Neuronal stem cell (in vitro differentiated cells): ENCODE measurements at regions not wholly inside any gene's neighbourhood (a gene's known extent, or its start where the extent isn't known, plus 50 kb on each side); places are given as distances from the start of the nearest gene placed in this dataset.

Experiments used
- DNase-seq: peaks from one replicate; pipeline ENCODE4 v3.0.0-alpha.2; 2013; ENCODE audit warnings: low spot score
- H2AFZ ChIP-seq: one replicate; pipeline ENCODE4 v1.6.1; 2013; ENCODE audit warnings: mild to moderate bottlenecking, low read length, inconsistent platforms
- H2AK5ac ChIP-seq: 2 replicates; pipeline ENCODE4 v1.6.1; 2013; ENCODE audit warnings: low read depth, mild to moderate bottlenecking, inconsistent platforms, low read length, moderate library complexity, mixed read lengths
- H2BK120ac ChIP-seq: 2 replicates; pipeline ENCODE4 v1.6.1; 2013; ENCODE audit warnings: low read depth, mild to moderate bottlenecking, inconsistent platforms, low read length, moderate library complexity, mixed read lengths
- H2BK12ac ChIP-seq: one replicate; pipeline ENCODE4 v1.6.1; 2013; ENCODE audit warnings: low read length, inconsistent platforms
- H2BK15ac ChIP-seq: 2 replicates; pipeline ENCODE4 v1.6.1; 2013; ENCODE audit warnings: mild to moderate bottlenecking, low read length, inconsistent platforms, mixed read lengths
- H2BK5ac ChIP-seq: one replicate; pipeline ENCODE4 v1.6.1; 2013; ENCODE audit warnings: inconsistent platforms, mild to moderate bottlenecking, low read length, moderate library complexity
- H3K14ac ChIP-seq: one replicate; pipeline ENCODE4 v1.6.1; 2013; ENCODE audit warnings: low read length, inconsistent platforms
- H3K18ac ChIP-seq: 2 replicates; pipeline ENCODE4 v1.6.1; 2013; ENCODE audit warnings: low read length, inconsistent platforms
- H3K23ac ChIP-seq: 2 replicates; pipeline ENCODE4 v1.6.1; 2013; ENCODE audit warnings: low read depth, mild to moderate bottlenecking, mixed read lengths, low read length, inconsistent platforms; ENCODE audit not compliant: poor library complexity
- H3K27ac ChIP-seq: replicated peaks from 3 replicates; pipeline ENCODE4 v1.5.1; 2013; ENCODE audit warnings: low read length, inconsistent platforms
- H3K27me3 ChIP-seq, 3 experiments: 2 replicates each; pipeline ENCODE4 v1.6.1; 2013; ENCODE audit warnings: low read length in 3 of 3, mild to moderate bottlenecking in 2 of 3, inconsistent platforms in 1 of 3, low read depth in 1 of 3, mixed read lengths in 1 of 3, moderate library complexity in 1 of 3; ENCODE audit not compliant: control insufficient read depth in 3 of 3, insufficient read depth in 3 of 3
- H3K36me3 ChIP-seq, 2 donors: replicated peaks in 1 of 2; 2 replicates each; pipeline ENCODE4 v1.6.1; 2013; ENCODE audit warnings: low read length in 2 of 2; ENCODE audit not compliant: control insufficient read depth in 2 of 2, insufficient read depth in 2 of 2
- H3K4ac ChIP-seq: 2 replicates; pipeline ENCODE4 v1.6.1; 2013; ENCODE audit warnings: inconsistent platforms, mild to moderate bottlenecking, low read length, moderate library complexity
- H3K4me1 ChIP-seq, 2 donors: 1 replicate in 1 of 2; 2 replicates in 1 of 2; pipeline ENCODE4 v1.6.1; 2013; ENCODE audit warnings: low read length in 2 of 2, low read depth in 1 of 2; ENCODE audit not compliant: control insufficient read depth in 2 of 2, insufficient read depth in 1 of 2
- H3K4me2 ChIP-seq: one replicate; pipeline ENCODE4 v1.6.1; 2013; ENCODE audit warnings: mild to moderate bottlenecking, low read length, inconsistent platforms; ENCODE audit not compliant: insufficient read depth, poor library complexity, severe bottlenecking
- H3K4me3 ChIP-seq, 2 donors: 2 replicates each; pipeline ENCODE4 v1.5.1; 2013; ENCODE audit warnings: low read length in 2 of 2, mild to moderate bottlenecking in 2 of 2, inconsistent platforms in 1 of 2, moderate library complexity in 1 of 2
- H3K79me1 ChIP-seq: one replicate; pipeline ENCODE4 v1.6.1; 2013; ENCODE audit warnings: low read depth, mild to moderate bottlenecking, inconsistent platforms, low read length, moderate library complexity
- H3K9ac ChIP-seq: one replicate; pipeline ENCODE4 v1.6.1; 2013; ENCODE audit warnings: mild to moderate bottlenecking, low read depth, low read length, inconsistent platforms; ENCODE audit not compliant: poor library complexity
- H3K9me3 ChIP-seq, 2 donors: replicated peaks in 1 of 2; 2 replicates each; pipeline versions ENCODE3 to v1.6.1; 2013; ENCODE audit warnings: low read length in 2 of 2, mild to moderate bottlenecking in 2 of 2, inconsistent platforms in 1 of 2, low read depth in 1 of 2, mixed read lengths in 1 of 2, moderate library complexity in 1 of 2; ENCODE audit not compliant: control insufficient read depth in 2 of 2, insufficient read depth in 1 of 2
- H4K8ac ChIP-seq: one replicate; pipeline ENCODE4 v1.6.1; 2013; ENCODE audit warnings: low read depth, mild to moderate bottlenecking, inconsistent platforms, low read length, moderate library complexity
- H4K91ac ChIP-seq: one replicate; pipeline ENCODE4 v1.6.1; 2013; ENCODE audit warnings: low read length, low read depth, mild to moderate bottlenecking, inconsistent platforms; ENCODE audit not compliant: poor library complexity
- WGBS, 2 donors: extraction: QIAGEN DNeasy Blood & Tissue Kit; methylation state at CpG; one replicate each; pipeline ENCODE4 v1.1.7; 2013; ENCODE audit warnings: missing lambda C conversion rate in 2 of 2, mixed read lengths in 1 of 2; ENCODE audit not compliant: insufficient read length in 2 of 2, insufficient replicate concordance in 1 of 2; ENCODE audit errors: extremely low coverage in 2 of 2; 5-methylcytosine and 5-hydroxymethylcytosine counted together

DNA sequence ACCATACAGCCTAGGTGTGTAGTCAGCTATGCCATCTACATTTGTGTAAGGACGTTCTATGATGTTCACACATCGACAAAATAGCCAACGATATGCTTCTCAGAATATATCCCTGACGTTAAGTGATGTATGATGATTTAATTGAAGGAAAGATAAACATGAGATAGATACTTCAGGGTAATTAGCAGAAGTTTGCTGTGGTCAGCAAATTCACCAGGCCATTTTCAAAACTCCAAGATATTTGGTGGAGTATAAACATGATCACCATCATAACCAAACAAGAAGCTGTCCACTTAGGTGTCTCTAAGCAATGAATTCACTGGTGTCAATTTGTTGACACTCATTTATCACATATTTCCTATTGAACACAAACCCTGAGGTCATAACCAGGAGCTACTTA, 885.6 kb upstream of the NR2F2 start:
- Histone ChIP-seq H3K4me1 (peaks cover 0 to 17% of the 10 kb centered on the region in 2 donors), H2BK120ac (no peak overlapping the region), H3K4ac (no peak overlapping the region), H3K4me2 (no peak overlapping the region), H3K27me3 (no peaks in the 10 kb centered on the region), H4K91ac (no peak overlapping the region), H3K9me3 (no peaks in the 10 kb centered on the region), H2BK5ac (no peak overlapping the region), H3K18ac (no peak overlapping the region), H2AFZ (no peak overlapping the region), H2BK15ac (no peak overlapping the region), H2BK12ac (no peak overlapping the region), H3K14ac (no peak overlapping the region), H3K79me1 (no peaks in the 10 kb centered on the region), H3K36me3 (no peaks in the 10 kb centered on the region), H3K4me3 (no peak overlapping the region), H3K27ac (no peak overlapping the region), H2AK5ac (no peak overlapping the region), H4K8ac (no peak overlapping the region), H3K9ac (no peak overlapping the region), H3K23ac (no peak overlapping the region)
- DNase-seq, result no peak
- WGBS, 2 donors, result no CpG with 5 or more reads among the region's 4 CpGs

DNA sequence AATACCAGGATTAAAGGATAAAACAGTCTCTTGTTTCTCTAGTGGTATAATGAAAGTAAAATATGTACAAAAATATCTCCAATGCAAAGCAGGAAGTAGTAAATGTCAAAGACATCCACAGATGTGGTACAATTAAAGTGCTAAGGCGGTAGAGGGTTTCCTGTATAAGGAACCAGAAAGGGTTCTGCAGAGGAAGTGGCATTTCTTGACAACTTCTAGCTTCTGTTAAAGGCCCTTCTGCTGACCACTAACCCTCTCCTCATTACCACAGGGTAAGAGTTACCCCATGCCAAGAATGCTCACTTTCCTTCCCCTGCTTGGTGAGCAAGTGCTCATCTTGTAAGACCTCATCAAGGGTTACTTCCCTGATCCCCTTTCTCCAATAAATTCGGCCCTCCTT, 883.6 kb upstream of the NR2F2 start:
- peak overlapping the region; percentile 1 for H2AFZ ChIP-seq
- H3K14ac ChIP-seq, result no peak overlapping the region
- no peak overlapping the region for H3K4me3 ChIP-seq
- no peaks in the 10 kb centered on the region for H3K27me3 ChIP-seq
- no peak overlapping the region for H3K23ac ChIP-seq
- no peak overlapping the region for H2AK5ac ChIP-seq
- no peak overlapping the region for H3K4ac ChIP-seq
- DNase-seq, result no peak
- no peak overlapping the region for H3K9ac ChIP-seq
- no peak overlapping the region for H4K91ac ChIP-seq
- WGBS, 2 donors, result no CpG with 5 or more reads among the region's 2 CpGs
- no peak overlapping the region for H3K4me2 ChIP-seq
- no peaks in the 10 kb centered on the region for H3K36me3 ChIP-seq
- no peak overlapping the region for H3K18ac ChIP-seq
- no peak overlapping the region for H2BK5ac ChIP-seq
- H3K27ac ChIP-seq, result no peak overlapping the region
- no peak overlapping the region for H2BK15ac ChIP-seq
- H2BK120ac ChIP-seq, result no peak overlapping the region
- H4K8ac ChIP-seq, result no peak overlapping the region
- peaks cover 0 to 9% of the 10 kb centered on the region in 2 donors for H3K4me1 ChIP-seq
- H3K9me3 ChIP-seq, result no peaks in the 10 kb centered on the region
- H2BK12ac ChIP-seq, result no peak overlapping the region
- no peaks in the 10 kb centered on the region for H3K79me1 ChIP-seq

DNA sequence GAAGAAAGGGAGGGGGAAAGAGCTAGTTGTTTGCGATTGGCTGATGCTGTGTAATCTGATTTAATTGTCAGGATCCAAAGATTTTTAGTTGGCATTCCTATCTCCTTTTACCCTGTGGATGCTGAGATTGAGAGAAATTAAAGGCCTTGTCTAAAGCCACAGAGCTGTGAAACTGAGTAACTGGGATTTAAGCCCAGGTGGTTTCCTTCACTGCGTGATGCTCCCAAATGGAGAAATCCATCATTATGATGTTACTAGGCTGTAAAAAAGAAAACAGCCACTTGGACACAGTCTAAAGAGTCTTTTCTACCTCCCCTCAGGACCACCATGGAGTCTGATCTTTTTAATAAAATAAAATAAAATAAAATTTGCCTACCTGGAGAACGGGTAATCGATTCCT, 883.0 kb upstream of the NR2F2 start:
- no peak overlapping the region for H4K91ac ChIP-seq
- H3K27me3 ChIP-seq, result no peaks in the 10 kb centered on the region
- no peak overlapping the region for H3K27ac ChIP-seq
- no peak overlapping the region for H3K18ac ChIP-seq
- H3K4me3 ChIP-seq, result no peak overlapping the region
- no peak overlapping the region for H3K9ac ChIP-seq
- DNase-seq, result no peak
- H3K36me3 ChIP-seq, result no peaks in the 10 kb centered on the region
- H4K8ac ChIP-seq, result no peak overlapping the region
- no peak overlapping the region for H2AK5ac ChIP-seq
- no peaks in the 10 kb centered on the region for H3K79me1 ChIP-seq
- no peaks in the 10 kb centered on the region for H3K9me3 ChIP-seq
- peak overlapping the region; percentile 1 for H2AFZ ChIP-seq
- H3K14ac ChIP-seq, result no peak overlapping the region
- H3K4me1 ChIP-seq, result peaks cover 0 to 8% of the 10 kb centered on the region in 2 donors
- no peak overlapping the region for H2BK12ac ChIP-seq
- no peak overlapping the region for H3K23ac ChIP-seq
- no peak overlapping the region for H3K4me2 ChIP-seq
- WGBS, 2 donors, result no CpG with 5 or more reads among the region's 4 CpGs
- no peak overlapping the region for H2BK5ac ChIP-seq
- H3K4ac ChIP-seq, result no peak overlapping the region
- H2BK15ac ChIP-seq, result no peak overlapping the region
- no peak overlapping the region for H2BK120ac ChIP-seq

DNA sequence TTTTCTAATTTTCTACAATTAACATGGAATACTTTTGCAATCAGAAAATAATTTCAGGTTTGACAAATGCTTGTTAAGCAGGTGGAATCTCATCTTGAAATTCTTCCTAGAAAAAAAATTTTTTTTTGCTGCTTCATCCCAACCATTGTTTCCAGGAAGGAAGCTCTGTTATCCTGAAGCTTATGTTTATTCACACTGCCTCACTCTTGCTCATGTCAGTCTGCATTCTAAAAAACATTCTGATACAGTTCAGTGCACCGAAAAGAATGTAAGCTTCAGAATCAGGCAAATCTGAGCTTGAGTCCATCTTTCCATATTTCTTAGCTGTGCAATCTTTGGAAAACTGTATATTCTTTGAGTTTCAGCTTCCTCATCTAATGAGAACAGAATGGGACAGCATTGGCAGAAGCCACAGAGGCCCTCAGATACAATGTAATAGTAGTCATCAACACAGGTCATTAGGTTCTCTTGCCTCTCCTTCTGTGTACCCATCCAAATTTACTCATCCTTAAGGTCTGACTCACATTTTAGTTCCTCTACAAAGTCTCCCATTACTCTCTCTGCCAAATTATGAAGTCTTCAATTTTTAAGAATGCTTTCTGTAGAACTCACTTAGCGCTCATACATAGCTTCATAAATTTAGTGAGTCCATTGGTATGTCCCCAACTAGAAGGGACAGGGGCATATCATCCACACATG, 881.8 kb upstream of the NR2F2 start:
- WGBS, 2 donors, result no CpG with 5 or more reads among the region's 2 CpGs
- DNase-seq, result no peak
- no peak overlapping the region for H3K4ac ChIP-seq

More for the DNA sequence above, 881.8 kb upstream of the NR2F2 start:
- peak overlapping the region; percentile 76 for H2AFZ ChIP-seq
- no peaks in the 10 kb centered on the region for H3K36me3 ChIP-seq
- no peak overlapping the region for H2BK120ac ChIP-seq
- no peak overlapping the region for H3K4me2 ChIP-seq
- H3K9me3 ChIP-seq, result no peaks in the 10 kb centered on the region
- H3K18ac ChIP-seq, result no peak overlapping the region
- no peak overlapping the region for H3K23ac ChIP-seq
- no peak overlapping the region for H2BK5ac ChIP-seq
- no peaks in the 10 kb centered on the region for H3K27me3 ChIP-seq
- H3K4me3 ChIP-seq, result no peak overlapping the region
- no peak overlapping the region for H3K9ac ChIP-seq
- H2BK12ac ChIP-seq, result no peak overlapping the region
- H2BK15ac ChIP-seq, result no peak overlapping the region
- H2AK5ac ChIP-seq, result no peak overlapping the region
- peaks cover 0 to 8% of the 10 kb centered on the region in 2 donors for H3K4me1 ChIP-seq
- no peak overlapping the region for H4K91ac ChIP-seq
- H3K14ac ChIP-seq, result no peak overlapping the region
- no peak overlapping the region for H4K8ac ChIP-seq
- no peaks in the 10 kb centered on the region for H3K79me1 ChIP-seq
- H3K27ac ChIP-seq, result no peak overlapping the region
